OCI-LY7 (cell line): ENCODE measurements at regions not wholly inside any gene's neighbourhood (a gene's known extent, or its start where the extent isn't known, plus 50 kb on each side); places are given as distances from the start of the nearest gene placed in this dataset.

Experiments used
- EZH2phosphoT487 ChIP-seq: fragments of 200-600 bp; sonication (generic); IDR thresholded peaks from 2 replicates; pipeline ENCODE4 v1.6.1; 2018; ENCODE audit warnings: low read depth, borderline replicate concordance, mild to moderate bottlenecking, mixed run types, antibody characterized with exemption, low read length, moderate library complexity, mixed read lengths
- TF ChIP-seq, protein P1 (sequence below): fragments of 200-600 bp; sonication (generic); conservative IDR thresholded peaks from 2 replicates; pipeline ENCODE4 v1.5.1; 2014; ENCODE audit warnings: mild to moderate bottlenecking, antibody characterized with exemption, low read length, moderate library complexity, mixed read lengths

DNA sequence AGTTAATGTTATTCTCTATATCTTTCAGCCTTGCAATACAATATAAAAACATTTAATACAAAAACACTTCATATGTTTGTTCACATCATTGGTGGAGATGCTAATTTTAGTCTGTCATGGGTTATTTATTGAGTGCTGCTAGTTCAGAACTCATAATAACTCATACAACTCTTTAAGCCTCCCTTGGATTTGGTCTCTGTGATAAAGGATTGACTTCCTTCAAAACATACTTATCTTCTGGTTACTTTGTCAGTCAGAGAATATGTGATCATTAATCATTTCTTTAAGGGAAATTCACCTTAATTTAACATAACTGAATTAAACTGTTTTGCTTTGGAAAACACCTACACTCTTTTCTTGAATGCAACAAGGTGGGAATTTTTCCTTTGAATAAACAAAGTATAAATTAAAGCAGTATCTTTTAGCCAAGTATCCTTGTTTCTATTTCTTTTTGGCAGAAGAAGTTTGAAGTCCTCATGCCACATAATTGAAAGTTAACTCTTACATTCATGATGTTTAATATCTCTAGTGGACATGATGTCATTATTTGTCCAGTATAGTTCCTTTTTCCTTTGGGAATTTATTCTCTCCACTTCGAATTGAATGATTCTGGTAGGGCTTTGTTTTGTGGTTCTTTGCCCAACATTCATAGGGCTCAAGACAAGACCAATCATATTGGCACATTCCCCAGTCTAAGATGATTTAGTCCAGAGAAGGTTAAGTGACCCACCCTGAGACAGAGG lies 133.2 kb upstream of the CENPW start:
- TF ChIP-seq, protein P1, sequence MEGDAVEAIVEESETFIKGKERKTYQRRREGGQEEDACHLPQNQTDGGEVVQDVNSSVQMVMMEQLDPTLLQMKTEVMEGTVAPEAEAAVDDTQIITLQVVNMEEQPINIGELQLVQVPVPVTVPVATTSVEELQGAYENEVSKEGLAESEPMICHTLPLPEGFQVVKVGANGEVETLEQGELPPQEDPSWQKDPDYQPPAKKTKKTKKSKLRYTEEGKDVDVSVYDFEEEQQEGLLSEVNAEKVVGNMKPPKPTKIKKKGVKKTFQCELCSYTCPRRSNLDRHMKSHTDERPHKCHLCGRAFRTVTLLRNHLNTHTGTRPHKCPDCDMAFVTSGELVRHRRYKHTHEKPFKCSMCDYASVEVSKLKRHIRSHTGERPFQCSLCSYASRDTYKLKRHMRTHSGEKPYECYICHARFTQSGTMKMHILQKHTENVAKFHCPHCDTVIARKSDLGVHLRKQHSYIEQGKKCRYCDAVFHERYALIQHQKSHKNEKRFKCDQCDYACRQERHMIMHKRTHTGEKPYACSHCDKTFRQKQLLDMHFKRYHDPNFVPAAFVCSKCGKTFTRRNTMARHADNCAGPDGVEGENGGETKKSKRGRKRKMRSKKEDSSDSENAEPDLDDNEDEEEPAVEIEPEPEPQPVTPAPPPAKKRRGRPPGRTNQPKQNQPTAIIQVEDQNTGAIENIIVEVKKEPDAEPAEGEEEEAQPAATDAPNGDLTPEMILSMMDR: no peak
- no peak for TF ChIP-seq EZH2phosphoT487
